ENCODE measurements at regions not wholly inside any gene's neighbourhood (a gene's known extent, or its start where the extent isn't known, plus 50 kb on each side); places are given as distances from the start of the nearest gene placed in this dataset.

DNA sequence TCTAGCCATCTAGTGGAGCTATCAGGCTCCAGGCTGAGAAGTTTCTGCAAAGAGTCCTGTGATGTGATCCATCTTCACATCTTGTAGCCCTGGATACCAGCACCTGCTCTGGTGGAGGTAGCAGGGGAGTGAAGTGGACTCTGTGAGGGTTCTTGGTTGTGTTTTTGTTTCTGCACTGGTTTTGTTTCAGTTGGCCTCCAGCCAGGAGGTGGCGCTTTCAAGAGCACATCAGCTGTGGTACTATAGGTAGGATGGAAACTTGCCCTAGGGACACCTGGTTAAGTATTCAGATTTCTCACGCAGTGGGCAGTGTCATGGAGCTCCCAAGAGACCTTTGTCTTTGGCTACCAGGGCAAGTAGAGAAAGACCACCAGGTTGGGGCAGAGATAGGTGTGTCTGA lies 257.5 kb upstream of the SLC7A11 start:
- Histone ChIP-seq H3K36me3 (ENCODE audit: control insufficient read depth, insufficient read depth, low read length) (no peaks in the 10 kb centered on the region), H3K27me3 (ENCODE audit: control insufficient read depth, insufficient read depth, low read length) (no peaks in the 10 kb centered on the region), H3K4me3 (ENCODE audit: low read depth, low read length) (no peak overlapping the region)
- no peak for DNase-seq (ENCODE audit: low read depth)
- TF ChIP-seq, protein P1, sequence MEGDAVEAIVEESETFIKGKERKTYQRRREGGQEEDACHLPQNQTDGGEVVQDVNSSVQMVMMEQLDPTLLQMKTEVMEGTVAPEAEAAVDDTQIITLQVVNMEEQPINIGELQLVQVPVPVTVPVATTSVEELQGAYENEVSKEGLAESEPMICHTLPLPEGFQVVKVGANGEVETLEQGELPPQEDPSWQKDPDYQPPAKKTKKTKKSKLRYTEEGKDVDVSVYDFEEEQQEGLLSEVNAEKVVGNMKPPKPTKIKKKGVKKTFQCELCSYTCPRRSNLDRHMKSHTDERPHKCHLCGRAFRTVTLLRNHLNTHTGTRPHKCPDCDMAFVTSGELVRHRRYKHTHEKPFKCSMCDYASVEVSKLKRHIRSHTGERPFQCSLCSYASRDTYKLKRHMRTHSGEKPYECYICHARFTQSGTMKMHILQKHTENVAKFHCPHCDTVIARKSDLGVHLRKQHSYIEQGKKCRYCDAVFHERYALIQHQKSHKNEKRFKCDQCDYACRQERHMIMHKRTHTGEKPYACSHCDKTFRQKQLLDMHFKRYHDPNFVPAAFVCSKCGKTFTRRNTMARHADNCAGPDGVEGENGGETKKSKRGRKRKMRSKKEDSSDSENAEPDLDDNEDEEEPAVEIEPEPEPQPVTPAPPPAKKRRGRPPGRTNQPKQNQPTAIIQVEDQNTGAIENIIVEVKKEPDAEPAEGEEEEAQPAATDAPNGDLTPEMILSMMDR (IDR thresholded peaks at IDR 0.05; ENCODE audit: insufficient read depth, low read length, poor library complexity, severe bottlenecking): no peak

DNA sequence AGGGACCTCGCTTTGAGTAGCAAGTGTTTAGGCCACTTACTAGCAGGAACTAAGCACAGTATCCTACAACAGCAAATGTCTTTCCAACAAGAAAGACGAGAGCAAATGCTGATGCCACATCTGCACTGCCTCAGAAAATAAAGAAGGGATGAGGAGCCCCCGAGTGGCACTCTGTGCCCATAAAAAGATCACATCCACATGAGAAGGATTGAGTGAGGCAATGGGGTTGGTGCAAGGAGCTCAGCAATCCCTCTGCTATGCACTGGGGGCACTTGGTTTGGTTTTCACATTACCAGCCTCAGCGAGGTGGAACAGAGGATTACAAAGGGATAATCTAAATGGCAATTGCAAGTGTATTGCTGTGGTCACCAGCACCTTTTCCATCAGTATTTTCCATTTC lies 252.8 kb upstream of the SLC7A11 start:
- no peaks in the 10 kb centered on the region for H3K36me3 ChIP-seq (ENCODE audit: control insufficient read depth, insufficient read depth, low read length)
- TF ChIP-seq, protein P1 (IDR thresholded peaks at IDR 0.05; ENCODE audit: insufficient read depth, low read length, poor library complexity, severe bottlenecking): no peak
- DNase-seq (ENCODE audit: low read depth): no peak
- no peak overlapping the region for H3K4me3 ChIP-seq (ENCODE audit: low read depth, low read length)
- no peaks in the 10 kb centered on the region for H3K27me3 ChIP-seq (ENCODE audit: control insufficient read depth, insufficient read depth, low read length)

DNA sequence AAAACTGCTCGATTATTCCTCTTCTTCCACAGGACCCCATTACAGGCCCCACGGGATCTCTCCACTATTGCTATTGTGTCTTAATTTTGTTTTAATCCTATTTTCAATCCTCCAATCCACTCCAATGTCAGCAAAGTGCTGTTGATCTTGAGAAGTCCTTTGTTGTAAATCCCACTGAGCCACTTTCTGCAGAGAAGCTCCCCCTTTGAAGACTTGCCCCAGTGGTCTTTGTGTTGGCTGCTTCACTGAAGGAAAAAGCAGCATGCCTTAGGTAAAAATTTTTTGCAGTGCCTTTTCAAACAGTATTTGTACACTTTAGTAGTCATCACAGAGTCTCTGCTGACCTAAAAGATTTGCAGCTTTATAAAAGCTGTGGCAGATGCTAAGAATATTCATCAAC lies 252.0 kb upstream of the SLC7A11 start:
- no peaks in the 10 kb centered on the region for H3K27me3 ChIP-seq (ENCODE audit: control insufficient read depth, insufficient read depth, low read length)
- H3K4me3 ChIP-seq (ENCODE audit: low read depth, low read length): no peak overlapping the region
- H3K36me3 ChIP-seq (ENCODE audit: control insufficient read depth, insufficient read depth, low read length): no peaks in the 10 kb centered on the region
- TF ChIP-seq, protein P1 (IDR thresholded peaks at IDR 0.05; ENCODE audit: insufficient read depth, low read length, poor library complexity, severe bottlenecking): no peak
- DNase-seq (ENCODE audit: low read depth): no peak

DNA sequence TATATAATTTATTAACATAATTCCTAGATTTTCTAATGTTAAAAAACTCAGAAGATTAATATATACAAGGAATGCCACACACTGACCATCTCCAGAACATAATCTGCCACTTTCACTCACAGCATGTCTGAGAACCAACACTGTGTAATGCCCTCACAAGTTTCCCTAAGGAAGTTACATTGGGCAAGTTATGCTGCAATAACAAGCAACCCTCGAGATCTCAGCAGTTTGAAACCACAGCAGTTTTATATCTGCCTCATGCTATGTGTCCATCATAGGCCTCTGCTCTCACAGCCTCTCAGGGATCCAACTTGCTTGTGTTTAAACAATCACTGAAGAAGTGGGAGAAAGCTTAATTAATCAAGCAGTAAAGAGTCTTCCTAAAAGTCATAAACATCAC lies 250.0 kb upstream of the SLC7A11 start:
- no peak overlapping the region for H3K4me3 ChIP-seq (ENCODE audit: low read depth, low read length)
- TF ChIP-seq, protein P1 (IDR thresholded peaks at IDR 0.05; ENCODE audit: insufficient read depth, low read length, poor library complexity, severe bottlenecking): no peak
- no peaks in the 10 kb centered on the region for H3K27me3 ChIP-seq (ENCODE audit: control insufficient read depth, insufficient read depth, low read length)
- no peak for DNase-seq (ENCODE audit: low read depth)
- H3K36me3 ChIP-seq (ENCODE audit: control insufficient read depth, insufficient read depth, low read length): no peaks in the 10 kb centered on the region

DNA sequence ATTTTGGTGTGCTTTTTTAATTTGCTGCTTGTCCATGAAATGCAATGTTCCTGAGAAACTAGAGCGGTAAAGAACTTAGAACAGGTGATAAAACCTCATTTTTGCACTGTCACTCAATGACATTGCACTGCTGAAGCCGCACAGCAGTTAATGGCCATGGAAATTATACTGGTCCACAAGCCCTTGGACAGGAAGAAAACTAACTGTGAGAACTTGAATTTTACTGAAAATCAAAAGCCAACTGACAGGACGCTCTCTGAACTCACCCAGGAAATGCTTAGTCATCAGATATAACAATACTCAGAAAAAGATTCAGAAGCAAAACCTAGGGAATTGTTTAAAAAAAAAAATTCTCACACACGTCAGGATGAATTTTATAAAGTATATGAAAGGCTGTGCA lies 246.4 kb upstream of the SLC7A11 start:
- H3K4me3 ChIP-seq (ENCODE audit: low read depth, low read length): no peak overlapping the region
- no peak for DNase-seq (ENCODE audit: low read depth)
- no peaks in the 10 kb centered on the region for H3K27me3 ChIP-seq (ENCODE audit: control insufficient read depth, insufficient read depth, low read length)
- TF ChIP-seq, protein P1 (IDR thresholded peaks at IDR 0.05; ENCODE audit: insufficient read depth, low read length, poor library complexity, severe bottlenecking): no peak
- no peaks in the 10 kb centered on the region for H3K36me3 ChIP-seq (ENCODE audit: control insufficient read depth, insufficient read depth, low read length)

DNA sequence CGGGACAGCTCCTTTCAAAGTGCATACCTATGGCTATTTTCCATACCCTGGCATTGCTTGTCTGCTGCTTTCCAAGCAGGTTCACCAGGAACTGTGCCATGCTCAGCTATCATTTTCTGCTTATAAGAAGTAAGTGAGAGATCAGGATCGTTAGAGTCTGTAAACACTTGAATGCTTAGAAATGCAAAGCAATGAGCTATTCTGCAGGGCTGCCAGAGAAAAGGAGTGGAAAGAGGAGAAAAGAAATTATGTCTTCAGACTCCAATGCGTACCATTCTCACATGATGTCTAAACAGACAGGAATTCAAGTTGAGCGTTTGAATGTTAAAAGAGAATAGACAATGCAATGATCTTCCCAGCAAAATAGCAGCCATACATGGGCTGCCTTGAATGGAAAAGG lies 245.5 kb upstream of the SLC7A11 start:
- no peak for DNase-seq (ENCODE audit: low read depth)
- H3K36me3 ChIP-seq (ENCODE audit: control insufficient read depth, insufficient read depth, low read length): no peaks in the 10 kb centered on the region
- TF ChIP-seq, protein P1 (IDR thresholded peaks at IDR 0.05; ENCODE audit: insufficient read depth, low read length, poor library complexity, severe bottlenecking): no peak
- no peaks in the 10 kb centered on the region for H3K27me3 ChIP-seq (ENCODE audit: control insufficient read depth, insufficient read depth, low read length)
- no peak overlapping the region for H3K4me3 ChIP-seq (ENCODE audit: low read depth, low read length)
